K562 (cell line): ENCODE measurements at regions not wholly inside any gene's neighbourhood (a gene's known extent, or its start where the extent isn't known, plus 50 kb on each side); places are given as distances from the start of the nearest gene placed in this dataset.

Experiments used
- ATAC-seq: fragments of 200-7000 bp; cut with Tn5 transposase; 3 replicates; pipeline ENCODE4 v1.9.1; 2020; ENCODE audit warnings: moderate library complexity
- BruUV-seq: library from RNA; stranded (reverse); fragments of 400-500 nt; replicated peaks from 2 replicates; lab custom pipeline; 2021; lab: Mats Ljungman, UMichigan
- CTCF ChIA-PET: fragments of 300-600 bp; formaldehyde crosslinking; extraction: SDS; loops from one replicate; lab custom pipeline; 2021; ENCODE audit warnings: low intra/inter-chr PET ratio; lab: Yijun Ruan, JAX
- POLR2A ChIA-PET: fragments of 300-600, 350-650 bp; sonication (Branson Sonifier 250); formaldehyde crosslinking; extraction: SDS; loops from one replicate; lab custom pipeline; 2021; ENCODE audit warnings: antibody characterized with exemption, inconsistent platforms; lab: Yijun Ruan, JAX
- DNase-seq, 4 experiments: peaks; one replicate each; pipeline versions ENCODE4 v3.0.0 to v3.0.0-alpha.2; 2011 to 2018; ENCODE audit warnings: low spot score in 3 of 4, mixed read lengths in 3 of 4; ENCODE audit errors: extremely low read depth in 1 of 4
- FAIRE-seq: peaks from 2 replicates; lab custom pipeline; 2011; peaks lifted over from hg19 to GRCh38; lab: Jason Lieb, UNC
- H2AFZ ChIP-seq: 2 replicates; pipeline ENCODE4 v1.6.0; 2011; ENCODE audit warnings: low read depth, low read length, control low read depth, inconsistent platforms
- H3K27ac ChIP-seq: fragments of 200-600 bp; 3 replicates; pipeline ENCODE4 v1.8.0; 2011; ENCODE audit warnings: low read depth, mild to moderate bottlenecking, control low read depth, inconsistent platforms, low read length, moderate library complexity, mixed read lengths; ENCODE audit errors: extremely low read depth
- H3K27me3 ChIP-seq, 2 experiments: fragments of 300-600 bp in 1 of 2; 2 replicates in 1 of 2; 3 replicates in 1 of 2; pipeline versions ENCODE4 v1.6.0 to v1.8.0; 2011; ENCODE audit warnings: inconsistent platforms in 2 of 2, low read length in 2 of 2, mild to moderate bottlenecking in 1 of 2, mixed read lengths in 1 of 2, moderate library complexity in 1 of 2; ENCODE audit not compliant: control insufficient read depth in 2 of 2, insufficient read depth in 2 of 2
- H3K36me3 ChIP-seq: fragments of 300-600 bp; 3 replicates; pipeline ENCODE4 v1.8.0; 2011; ENCODE audit warnings: mild to moderate bottlenecking, low read length, inconsistent platforms; ENCODE audit not compliant: control insufficient read depth, insufficient read depth
- H3K4me1 ChIP-seq, 2 experiments: fragments of 200-600 bp in 1 of 2; replicated peaks in 1 of 2; 2 replicates in 1 of 2; 3 replicates in 1 of 2; pipeline versions ENCODE4 v1.5.1 to v1.8.0; 2011; ENCODE audit warnings: inconsistent platforms in 2 of 2, low read length in 2 of 2, mild to moderate bottlenecking in 1 of 2, mixed read lengths in 1 of 2, moderate library complexity in 1 of 2; ENCODE audit not compliant: control insufficient read depth in 2 of 2, insufficient read depth in 2 of 2
- H3K4me2 ChIP-seq: 2 replicates; pipeline ENCODE4 v1.6.1; 2011; ENCODE audit warnings: low read length, control low read depth, inconsistent platforms, mixed read lengths; ENCODE audit not compliant: insufficient read depth
- H3K4me3 ChIP-seq: fragments of 200-600 bp; sonication (generic), shearing (Covaris generic); 2 replicates; pipeline ENCODE4 v1.5.1; 2016; ENCODE audit warnings: control low read depth, inconsistent platforms
- H3K79me2 ChIP-seq: fragments of 200-600 bp; 3 replicates; pipeline ENCODE4 v1.8.0; 2011; ENCODE audit warnings: low read length, inconsistent platforms; ENCODE audit not compliant: control insufficient read depth, insufficient read depth
- H3K9ac ChIP-seq, 2 experiments: 2 replicates each; pipeline versions ENCODE4 v1.6.0 to v1.6.1; 2011; ENCODE audit warnings: low read depth in 2 of 2, low read length in 2 of 2, control low read depth in 1 of 2, inconsistent platforms in 1 of 2, mild to moderate bottlenecking in 1 of 2, mixed read lengths in 1 of 2; ENCODE audit not compliant: insufficient read depth in 1 of 2
- H3K9me1 ChIP-seq: one replicate; pipeline ENCODE4 v1.6.0; 2011; ENCODE audit warnings: inconsistent platforms, mild to moderate bottlenecking, low read length, moderate library complexity; ENCODE audit not compliant: control insufficient read depth, insufficient read depth
- H3K9me3 ChIP-seq: replicated peaks from 2 replicates; pipeline ENCODE4 v1.5.1; 2011; ENCODE audit warnings: low read depth, low read length, inconsistent platforms; ENCODE audit not compliant: control insufficient read depth, insufficient read depth
- H4K20me1 ChIP-seq: replicated peaks from 2 replicates; pipeline ENCODE4 v1.6.1; 2011; ENCODE audit warnings: low read length, inconsistent platforms, mixed read lengths; ENCODE audit not compliant: control insufficient read depth, insufficient read depth
- BCLAF1 ChIP-seq, 2 experiments: fragments of 450-650 bp in 1 of 2; IDR thresholded peaks; 2 replicates each; pipeline ENCODE4 v1.6.1; 2011 to 2017; ENCODE audit warnings: low read depth in 2 of 2, antibody characterized with exemption in 1 of 2, borderline replicate concordance in 1 of 2, low read length in 1 of 2, mild to moderate bottlenecking in 1 of 2, mixed read lengths in 1 of 2; ENCODE audit not compliant: control insufficient read depth in 1 of 2
- BRF1 ChIP-seq: IDR thresholded peaks from 3 replicates; pipeline ENCODE4 v1.6.1; 2011; ENCODE audit warnings: borderline replicate concordance, mild to moderate bottlenecking; ENCODE audit not compliant: insufficient read length; ENCODE audit errors: extremely low read depth
- NR1H2 ChIP-seq: sonication (generic); formaldehyde crosslinking; IDR thresholded peaks from 2 replicates; pipeline ENCODE4 v1.4.0; 2020; ENCODE audit warnings: mild to moderate bottlenecking, missing genetic modification reagents
- SMARCB1 ChIP-seq: IDR thresholded peaks from 2 replicates; pipeline ENCODE4 v1.6.1; 2011; ENCODE audit warnings: improper control_type of control experiment, low read depth; ENCODE audit not compliant: insufficient read length
- SNRNP70 ChIP-seq: fragments of 200-400 bp; formaldehyde crosslinking; optimal IDR thresholded peaks from 2 replicates; pipeline ENCODE3; 2017; ENCODE audit warnings: low read depth, low read length
- ZNF707 ChIP-seq: fragments of 250-450 bp; sonication (Bioruptor Pico); conservative IDR thresholded peaks from 2 replicates; pipeline ENCODE4 v1.8.0; 2022; ENCODE audit warnings: inconsistent platforms, mild to moderate bottlenecking, moderate library complexity
- WGBS: fragments of 100-300 bp; shearing (Covaris generic); methylation state at CpG from one replicate; pipeline ENCODE4 v1.1.6; 2016; ENCODE audit warnings: low coverage, mixed read lengths; ENCODE audit not compliant: insufficient coverage; ENCODE audit errors: missing lambda C conversion rate; 5-methylcytosine and 5-hydroxymethylcytosine counted together
- in situ Hi-C: fragments of 300-500 bp; cut with MboI; formaldehyde crosslinking; loops from 4 replicates; pipeline ENCODE4 v1.15.0; 2018; ENCODE audit warnings: inconsistent platforms, mixed read lengths
- intact Hi-C: fragments of 100-400 bp; cut with micrococcal nuclease; formaldehyde crosslinking; loops from 2 replicates; pipeline ENCODE4 v1.14.2; 2022

DNA sequence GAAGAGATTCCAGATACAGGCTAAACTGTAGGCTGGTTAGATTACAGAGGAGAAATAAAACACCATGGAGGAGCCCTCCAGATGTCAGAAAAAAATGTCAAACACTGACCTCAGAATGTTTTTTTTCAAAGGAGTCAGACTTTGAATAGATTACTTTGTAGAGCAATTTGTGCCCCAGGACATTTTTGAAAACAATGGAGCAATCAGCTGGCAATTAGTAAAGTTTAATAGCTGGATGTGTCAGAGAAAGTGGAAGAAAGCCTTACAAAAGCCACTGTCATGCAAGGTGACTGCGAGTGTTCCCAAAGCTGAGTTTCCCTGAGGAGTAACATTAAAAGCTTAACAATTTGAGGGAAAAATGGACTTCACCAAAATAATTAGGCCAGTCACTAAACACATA lies 417.8 kb upstream of the CTNND2 start (continued):
- TF ChIP-seq BCLAF1 (IDR thresholded peaks at IDR 0.05; ENCODE audit: borderline replicate concordance in 1 of 2, control insufficient read depth in 1 of 2, low read depth in 2 of 2, low read length in 1 of 2), result no peak

DNA sequence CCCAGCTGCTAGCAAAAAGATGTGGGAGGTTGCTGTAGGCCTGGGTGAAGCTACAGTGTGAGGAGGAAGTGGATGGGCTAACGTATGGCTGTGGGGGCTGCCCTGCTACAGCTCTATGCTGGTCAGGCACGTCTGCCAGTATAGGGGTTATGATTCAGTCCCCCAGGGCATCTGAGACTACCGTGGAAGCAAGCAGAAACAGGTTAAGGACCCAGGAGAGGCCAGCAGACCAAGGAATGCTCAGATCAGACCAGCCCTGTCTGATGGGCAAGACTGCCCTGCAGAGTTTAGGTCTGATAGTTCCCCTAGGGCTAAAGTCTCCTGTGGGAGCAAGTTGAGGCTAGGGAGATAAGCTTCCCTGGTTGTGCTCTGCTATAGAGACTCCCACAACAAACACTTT lies 416.1 kb upstream of the CTNND2 start:
- FAIRE-seq (no peak), ATAC-seq (no peak), DNase-seq (no peak)
- 0% methylated on average over 3 of the region's 3 CpGs for WGBS
- ChIA-PET CTCF (no interaction called here), POLR2A (no interaction called here)
- no TSS peak for BruUV-seq
- Histone ChIP-seq H3K79me2 (no peaks in the 10 kb centered on the region), H4K20me1 (no peaks in the 10 kb centered on the region), H3K27me3 (no peaks in the 10 kb centered on the region), H3K4me3 (no peak overlapping the region), H2AFZ (no peak overlapping the region), H3K4me1 (no peaks in the 10 kb centered on the region), H3K27ac (no peak overlapping the region), H3K9ac (no peak overlapping the region), H3K36me3 (no peaks in the 10 kb centered on the region), H3K9me3 (no peaks in the 10 kb centered on the region; the same call in 1 of the 2 replicates), H3K9me1 (no peaks in the 10 kb centered on the region), H3K4me2 (no peak overlapping the region)
- in situ Hi-C loops (no loop called here), intact Hi-C loops (no loop called here)
- TF ChIP-seq ZNF707 (no peak), BRF1 (no peak), SNRNP70 (no peak), SMARCB1 (no peak), NR1H2 (CRISPR knock-in tag) (no peak)
